Mesendoderm (in vitro differentiated cells): ENCODE measurements at regions not wholly inside any gene's neighbourhood (a gene's known extent, or its start where the extent isn't known, plus 50 kb on each side); places are given as distances from the start of the nearest gene placed in this dataset.

Experiments used
- DNase-seq: peaks from one replicate; pipeline ENCODE4 v3.0.0; 2013
- H2AK5ac ChIP-seq: 2 replicates; pipeline ENCODE4 v1.6.1; 2013; ENCODE audit warnings: low read length, inconsistent platforms
- H2BK120ac ChIP-seq: 2 replicates; pipeline ENCODE4 v1.6.1; 2013; ENCODE audit warnings: low read depth, mild to moderate bottlenecking, low read length, moderate library complexity, mixed read lengths
- H2BK15ac ChIP-seq: replicated peaks from 2 replicates; pipeline ENCODE4 v1.6.1; 2013; ENCODE audit warnings: low read depth, mild to moderate bottlenecking, moderate library complexity
- H2BK5ac ChIP-seq: 2 replicates; pipeline ENCODE4 v1.6.1; 2013; ENCODE audit warnings: low read length, inconsistent platforms
- H3K18ac ChIP-seq: 2 replicates; pipeline ENCODE4 v1.6.1; 2013; ENCODE audit warnings: mild to moderate bottlenecking, low read length, mixed read lengths
- H3K23ac ChIP-seq: one replicate; pipeline ENCODE4 v1.6.1; 2013; ENCODE audit warnings: low read length
- H3K27ac ChIP-seq: 2 replicates; pipeline ENCODE4 v1.5.1; 2013; ENCODE audit warnings: low read depth, mild to moderate bottlenecking, inconsistent platforms, low read length, moderate library complexity
- H3K27me3 ChIP-seq: 2 replicates; pipeline ENCODE4 v1.6.1; 2013; ENCODE audit warnings: low read length, control low read depth, mild to moderate bottlenecking, inconsistent platforms; ENCODE audit not compliant: insufficient read depth, poor library complexity
- H3K36me3 ChIP-seq: 2 replicates; pipeline ENCODE4 v1.6.1; 2013; ENCODE audit warnings: low read length, inconsistent platforms; ENCODE audit not compliant: control insufficient read depth, insufficient read depth
- H3K4ac ChIP-seq: one replicate; pipeline ENCODE4 v1.6.1; 2013; ENCODE audit warnings: low read depth, mild to moderate bottlenecking, low read length, moderate library complexity
- H3K4me1 ChIP-seq: 2 replicates; pipeline ENCODE4 v1.6.1; 2013; ENCODE audit warnings: low read depth, low read length, inconsistent platforms; ENCODE audit not compliant: control insufficient read depth
- H3K4me2 ChIP-seq: 2 replicates; pipeline ENCODE4 v1.6.1; 2013; ENCODE audit warnings: low read length
- H3K4me3 ChIP-seq: 2 replicates; pipeline ENCODE4 v1.5.1; 2013; ENCODE audit warnings: mild to moderate bottlenecking, low read length
- H3K56ac ChIP-seq: one replicate; pipeline ENCODE4 v1.6.1; 2013; ENCODE audit warnings: low read length
- H3K79me1 ChIP-seq: 2 replicates; pipeline ENCODE4 v1.6.1; 2013; ENCODE audit warnings: low read length, inconsistent platforms
- H3K79me2 ChIP-seq: 2 replicates; pipeline ENCODE4 v1.6.1; 2013; ENCODE audit warnings: mild to moderate bottlenecking, low read length; ENCODE audit not compliant: control insufficient read depth, insufficient read depth
- H3K9ac ChIP-seq: 2 replicates; pipeline ENCODE4 v1.6.1; 2013; ENCODE audit warnings: low read length, inconsistent platforms
- H4K5ac ChIP-seq: one replicate; pipeline ENCODE4 v1.6.1; 2013; ENCODE audit warnings: low read length
- H4K8ac ChIP-seq: one replicate; pipeline ENCODE4 v1.6.1; 2013; ENCODE audit warnings: low read depth, mild to moderate bottlenecking, control low read depth, low read length, moderate library complexity
- WGBS: extraction: QIAGEN DNeasy Blood & Tissue Kit; methylation state at CpG from one replicate; pipeline ENCODE4 v1.1.7; 2013; ENCODE audit warnings: low lambda C conversion rate, missing lambda C conversion rate; ENCODE audit not compliant: insufficient coverage; ENCODE audit errors: extremely low coverage; 5-methylcytosine and 5-hydroxymethylcytosine counted together

GRCh38 chr4:18292411-18292810, 270.9 kb upstream of the LCORL start:
- H3K36me3 ChIP-seq, result no peaks in the 10 kb centered on the region
- H3K79me1 ChIP-seq, result no peaks in the 10 kb centered on the region
- no peaks in the 10 kb centered on the region for H3K27me3 ChIP-seq
- no peak overlapping the region for H2BK5ac ChIP-seq
- no peaks in the 10 kb centered on the region for H3K79me2 ChIP-seq
- no CpG with 5 or more reads among the region's 6 CpGs for WGBS
- peaks cover 12% of the 10 kb centered on the region for H3K4me1 ChIP-seq
- no peak overlapping the region for H3K4me3 ChIP-seq
- H3K4ac ChIP-seq, result no peak overlapping the region
- H3K18ac ChIP-seq, result no peak overlapping the region
- DNase-seq, result no peak
- H3K56ac ChIP-seq, result no peak overlapping the region
- no peak overlapping the region for H3K9ac ChIP-seq
- no peak overlapping the region for H4K8ac ChIP-seq
- no peak overlapping the region for H2BK120ac ChIP-seq
- no peak overlapping the region for H4K5ac ChIP-seq
- H2AK5ac ChIP-seq, result no peak overlapping the region
- H3K27ac ChIP-seq, result no peak overlapping the region
- H3K4me2 ChIP-seq, result no peak overlapping the region
- no peak overlapping the region for H2BK15ac ChIP-seq
- H3K23ac ChIP-seq, result no peak overlapping the region

GRCh38 chr4:18291981-18292380, 270.4 kb upstream of the LCORL start:
- no peak overlapping the region for H4K8ac ChIP-seq
- no peak overlapping the region for H2BK15ac ChIP-seq
- H3K27me3 ChIP-seq, result no peaks in the 10 kb centered on the region
- H4K5ac ChIP-seq, result no peak overlapping the region
- no peaks in the 10 kb centered on the region for H3K79me2 ChIP-seq
- H3K56ac ChIP-seq, result no peak overlapping the region
- no peak overlapping the region for H3K27ac ChIP-seq
- H3K4me3 ChIP-seq, result no peak overlapping the region
- H3K4me1 ChIP-seq, result peaks cover 12% of the 10 kb centered on the region
- no peak overlapping the region for H3K23ac ChIP-seq
- DNase-seq, result no peak
- H3K9ac ChIP-seq, result no peak overlapping the region
- no peaks in the 10 kb centered on the region for H3K36me3 ChIP-seq
- no peak overlapping the region for H2BK120ac ChIP-seq
- H2BK5ac ChIP-seq, result no peak overlapping the region
- WGBS, result no CpG with 5 or more reads among the region's 2 CpGs
- H3K4ac ChIP-seq, result no peak overlapping the region
- no peak overlapping the region for H3K18ac ChIP-seq
- H2AK5ac ChIP-seq, result no peak overlapping the region
- no peaks in the 10 kb centered on the region for H3K79me1 ChIP-seq
- no peak overlapping the region for H3K4me2 ChIP-seq

GRCh38 chr4:18291256-18291655, 269.7 kb upstream of the LCORL start:
- Histone ChIP-seq H2AK5ac (no peak overlapping the region), H3K79me2 (no peaks in the 10 kb centered on the region), H2BK15ac (no peak overlapping the region), H2BK5ac (no peak overlapping the region), H3K4me1 (peaks cover 9% of the 10 kb centered on the region), H3K36me3 (no peaks in the 10 kb centered on the region), H2BK120ac (no peak overlapping the region), H3K23ac (no peak overlapping the region), H4K8ac (no peak overlapping the region), H3K27ac (no peak overlapping the region), H3K56ac (peak overlapping the region; percentile 7), H3K9ac (no peak overlapping the region), H3K27me3 (no peaks in the 10 kb centered on the region), H3K4me3 (no peak overlapping the region), H3K18ac (no peak overlapping the region), H3K4me2 (no peak overlapping the region), H3K79me1 (no peaks in the 10 kb centered on the region), H4K5ac (no peak overlapping the region), H3K4ac (no peak overlapping the region)
- no CpG with 5 or more reads among the region's 5 CpGs for WGBS
- DNase-seq, result peak; percentile 40

- Histone ChIP-seq H3K79me1 (no peaks in the 10 kb centered on the region), H3K9ac (no peak overlapping the region), H2BK15ac (no peak overlapping the region), H4K8ac (no peak overlapping the region), H2BK5ac (no peak overlapping the region), H4K5ac (no peak overlapping the region), H2BK120ac (no peak overlapping the region), H2AK5ac (no peak overlapping the region), H3K4me3 (no peak overlapping the region), H3K23ac (no peak overlapping the region), H3K56ac (no peak overlapping the region), H3K79me2 (no peaks in the 10 kb centered on the region), H3K18ac (no peak overlapping the region), H3K4ac (no peak overlapping the region), H3K36me3 (no peaks in the 10 kb centered on the region), H3K27ac (no peak overlapping the region), H3K27me3 (no peaks in the 10 kb centered on the region), H3K4me1 (no peaks in the 10 kb centered on the region), H3K4me2 (no peak overlapping the region)
- no CpG with 5 or more reads among the region's 4 CpGs for WGBS
- no peak for DNase-seq
Measured at GRCh38 chr4:18285357-18285756, 263.8 kb upstream of the LCORL start.

- Histone ChIP-seq H2BK120ac (no peak overlapping the region), H3K9ac (no peak overlapping the region), H3K4me3 (no peak overlapping the region), H3K4me2 (no peak overlapping the region), H3K36me3 (no peaks in the 10 kb centered on the region), H3K4ac (no peak overlapping the region), H3K56ac (no peak overlapping the region), H4K8ac (no peak overlapping the region), H3K27me3 (no peaks in the 10 kb centered on the region), H3K18ac (no peak overlapping the region), H3K4me1 (no peaks in the 10 kb centered on the region), H3K79me1 (no peaks in the 10 kb centered on the region), H2BK5ac (no peak overlapping the region), H3K23ac (no peak overlapping the region), H2AK5ac (no peak overlapping the region), H3K27ac (no peak overlapping the region), H3K79me2 (no peaks in the 10 kb centered on the region), H2BK15ac (no peak overlapping the region), H4K5ac (no peak overlapping the region)
- WGBS, result no CpG with 5 or more reads among the region's 4 CpGs
- no peak for DNase-seq
Measured at GRCh38 chr4:18278244-18278643, 256.7 kb upstream of the LCORL start.

GRCh38 chr4:18262832-18263231, 241.3 kb upstream of the LCORL start:
- Histone ChIP-seq H4K5ac (no peak overlapping the region), H3K27me3 (no peaks in the 10 kb centered on the region), H4K8ac (no peak overlapping the region), H3K4me3 (no peak overlapping the region), H3K23ac (no peak overlapping the region), H3K4me2 (no peak overlapping the region), H3K18ac (no peak overlapping the region), H3K4ac (no peak overlapping the region), H2AK5ac (no peak overlapping the region), H3K56ac (no peak overlapping the region), H3K27ac (no peak overlapping the region), H3K79me2 (no peaks in the 10 kb centered on the region), H3K36me3 (no peaks in the 10 kb centered on the region), H3K79me1 (no peaks in the 10 kb centered on the region), H2BK5ac (no peak overlapping the region), H3K4me1 (no peaks in the 10 kb centered on the region), H3K9ac (no peak overlapping the region), H2BK15ac (no peak overlapping the region), H2BK120ac (no peak overlapping the region)
- WGBS, result no CpG with 5 or more reads among the region's 3 CpGs
- no peak for DNase-seq
